Liver (tissue), 2 donors: ENCODE measurements at regions not wholly inside any gene's neighbourhood (a gene's known extent, or its start where the extent isn't known, plus 50 kb on each side); places are given as distances from the start of the nearest gene placed in this dataset.

Experiments
- SP1 ChIP-seq: IDR thresholded peaks from 2 replicates; pipeline ENCODE4 v1.6.1; 2018; ENCODE audit warnings: antibody characterized with exemption, mild to moderate bottlenecking
- YY1 ChIP-seq: IDR thresholded peaks from 2 replicates; pipeline ENCODE4 v1.6.1; 2016; ENCODE audit warnings: antibody characterized with exemption, mild to moderate bottlenecking
- donor health status: healthy.

GRCh38 chr6:4294636-4295035 is 159.3 kb upstream of the ECI2 start:
- TF ChIP-seq YY1 = no peak
- TF ChIP-seq SP1 = no peak
